ENCODE measurements at regions not wholly inside any gene's neighbourhood (a gene's known extent, or its start where the extent isn't known, plus 50 kb on each side); places are given as distances from the start of the nearest gene placed in this dataset.

GRCh38 chr1:214935258-214935657 is 147.3 kb upstream of the KCNK2 start:
- DNase-seq = no peak

- DNase-seq = no peak
These were observed 143.4 kb upstream of the KCNK2 start for GRCh38 chr1:214939180-214939579.

GRCh38 chr1:214941061-214941460 is 141.5 kb upstream of the KCNK2 start:
- no peak for DNase-seq

GRCh38 chr1:214943054-214943453 is 139.5 kb upstream of the KCNK2 start:
- no peak for DNase-seq

GRCh38 chr1:214946615-214947014 is 135.9 kb upstream of the KCNK2 start:
- no peak for DNase-seq

GRCh38 chr1:214952648-214953047 is 129.9 kb upstream of the KCNK2 start:
- no peak for DNase-seq

GRCh38 chr1:214953901-214954616 is 128.5 kb upstream of the KCNK2 start:
- DNase-seq = no peak

GRCh38 chr1:214954617-214954949 is 128.0 kb upstream of the KCNK2 start:
- DNase-seq = no peak

GRCh38 chr1:214957330-214958137 is 125.0 kb upstream of the KCNK2 start:
- DNase-seq = no peak

- no peak for DNase-seq
These were observed 124.1 kb upstream of the KCNK2 start for GRCh38 chr1:214958486-214958885.

GRCh38 chr1:214966346-214966745 is 116.2 kb upstream of the KCNK2 start:
- no peak for DNase-seq

GRCh38 chr1:214967865-214968575 is 114.5 kb upstream of the KCNK2 start:
- no peak for DNase-seq

GRCh38 chr1:214970016-214970415 is 112.5 kb upstream of the KCNK2 start:
- no peak for DNase-seq

- no peak for DNase-seq
These were observed 111.5 kb upstream of the KCNK2 start for GRCh38 chr1:214971071-214971470.

- DNase-seq = no peak
These were observed 108.5 kb upstream of the KCNK2 start for GRCh38 chr1:214974002-214974401.

- no peak for DNase-seq
These were observed 105.9 kb upstream of the KCNK2 start for GRCh38 chr1:214976665-214977064.

GRCh38 chr1:214977110-214977509 is 105.4 kb upstream of the KCNK2 start:
- DNase-seq = no peak

GRCh38 chr1:214977700-214978374 is 104.7 kb upstream of the KCNK2 start:
- no peak for DNase-seq

- no peak for DNase-seq
These were observed 103.3 kb upstream of the KCNK2 start for GRCh38 chr1:214979191-214979590.

GRCh38 chr1:214980921-214981320 is 101.6 kb upstream of the KCNK2 start:
- DNase-seq = no peak

- DNase-seq = no peak
These were observed 99.2 kb upstream of the KCNK2 start for GRCh38 chr1:214983126-214983869.

- no peak for DNase-seq
These were observed 93.2 kb upstream of the KCNK2 start for GRCh38 chr1:214989341-214989740.

GRCh38 chr1:214990619-214991018 is 91.9 kb upstream of the KCNK2 start:
- DNase-seq = no peak

All from stimulated activated CD4-positive, alpha-beta T cell treated with anti-CD3 and anti-CD28 coated beads, Interleukin-2, amount 100 ng/mL, for 48 hours (primary cell).